ENCODE measurements at regions not wholly inside any gene's neighbourhood (a gene's known extent, or its start where the extent isn't known, plus 50 kb on each side); places are given as distances from the start of the nearest gene placed in this dataset.

- DNase-seq (ENCODE audit: low spot score): no peak
Observed at GRCh38 chr5:153118018-153118417, 372.5 kb upstream of the GRIA1 start.

GRCh38 chr5:153122403-153122802, 368.1 kb upstream of the GRIA1 start:
- DNase-seq (ENCODE audit: low spot score): no peak

GRCh38 chr5:153130296-153130695, 360.2 kb upstream of the GRIA1 start:
- DNase-seq (ENCODE audit: low spot score): no peak

- DNase-seq (ENCODE audit: low spot score): no peak
Observed at GRCh38 chr5:153135411-153135810, 355.1 kb upstream of the GRIA1 start.

- DNase-seq (ENCODE audit: low spot score): no peak
Observed at GRCh38 chr5:153136910-153137614, 353.4 kb upstream of the GRIA1 start.

GRCh38 chr5:153147891-153148623, 342.4 kb upstream of the GRIA1 start:
- no peak for DNase-seq (ENCODE audit: low spot score)

- no peak for DNase-seq (ENCODE audit: low spot score)
Observed at GRCh38 chr5:153148624-153148976, 341.9 kb upstream of the GRIA1 start.

GRCh38 chr5:153151558-153151957, 338.9 kb upstream of the GRIA1 start:
- no peak for DNase-seq (ENCODE audit: low spot score)

- DNase-seq (ENCODE audit: low spot score): no peak
Observed at GRCh38 chr5:153153086-153153485, 337.4 kb upstream of the GRIA1 start.

GRCh38 chr5:153157156-153157555, 333.3 kb upstream of the GRIA1 start:
- DNase-seq (ENCODE audit: low spot score): no peak

- no peak for DNase-seq (ENCODE audit: low spot score)
Observed at GRCh38 chr5:153158608-153159007, 331.9 kb upstream of the GRIA1 start.

GRCh38 chr5:153159616-153160015, 330.9 kb upstream of the GRIA1 start:
- DNase-seq (ENCODE audit: low spot score): no peak

- DNase-seq (ENCODE audit: low spot score): no peak
Observed at GRCh38 chr5:153168241-153168640, 322.2 kb upstream of the GRIA1 start.

- DNase-seq (ENCODE audit: low spot score): no peak
Observed at GRCh38 chr5:153187503-153187902, 303.0 kb upstream of the GRIA1 start.

GRCh38 chr5:153206361-153206760, 284.1 kb upstream of the GRIA1 start:
- DNase-seq (ENCODE audit: low spot score): no peak

GRCh38 chr5:153209016-153209415, 281.5 kb upstream of the GRIA1 start:
- no peak for DNase-seq (ENCODE audit: low spot score)

GRCh38 chr5:153209687-153210086, 280.8 kb upstream of the GRIA1 start:
- no peak for DNase-seq (ENCODE audit: low spot score)

GRCh38 chr5:153211076-153211475, 279.4 kb upstream of the GRIA1 start:
- DNase-seq (ENCODE audit: low spot score): no peak

- no peak for DNase-seq (ENCODE audit: low spot score)
Observed at GRCh38 chr5:153212471-153212870, 278.0 kb upstream of the GRIA1 start.

- DNase-seq (ENCODE audit: low spot score): no peak
Observed at GRCh38 chr5:153222936-153223335, 267.5 kb upstream of the GRIA1 start.

- DNase-seq (ENCODE audit: low spot score): no peak
Observed at GRCh38 chr5:153223376-153223775, 267.1 kb upstream of the GRIA1 start.

- no peak for DNase-seq (ENCODE audit: low spot score)
Observed at GRCh38 chr5:153224651-153225050, 265.8 kb upstream of the GRIA1 start.

GRCh38 chr5:153233933-153234332, 256.5 kb upstream of the GRIA1 start:
- DNase-seq (ENCODE audit: low spot score): no peak

- DNase-seq (ENCODE audit: low spot score): no peak
Observed at GRCh38 chr5:153236319-153236718, 254.2 kb upstream of the GRIA1 start.

All from mucosa of gallbladder (tissue), 1 donor.